IPS DF 6.9 (cell line): ENCODE measurements at regions not wholly inside any gene's neighbourhood (a gene's known extent, or its start where the extent isn't known, plus 50 kb on each side); places are given as distances from the start of the nearest gene placed in this dataset.

Source experiments
- DNase-seq: peaks from one replicate; pipeline ENCODE4 v3.0.0-alpha.2; 2013; ENCODE audit warnings: low read depth, low spot score
- H3K27ac ChIP-seq: one replicate; pipeline ENCODE4 v1.5.1; 2013; ENCODE audit warnings: low read length, control low read depth
- H3K27me3 ChIP-seq: 2 replicates; pipeline ENCODE4 v1.6.1; 2013; ENCODE audit warnings: mild to moderate bottlenecking, low read length; ENCODE audit not compliant: control insufficient read depth, insufficient read depth
- H3K36me3 ChIP-seq: 2 replicates; pipeline ENCODE4 v1.6.1; 2013; ENCODE audit warnings: low read length; ENCODE audit not compliant: control insufficient read depth, insufficient read depth
- H3K4me1 ChIP-seq: 2 replicates; pipeline ENCODE4 v1.6.1; 2013; ENCODE audit warnings: low read length; ENCODE audit not compliant: control insufficient read depth, insufficient read depth
- H3K4me3 ChIP-seq: 2 replicates; pipeline ENCODE4 v1.5.1; 2013; ENCODE audit warnings: mild to moderate bottlenecking, low read length
- H3K9me3 ChIP-seq: 2 replicates; pipeline ENCODE4 v1.6.1; 2013; ENCODE audit warnings: low read length, inconsistent platforms; ENCODE audit not compliant: control insufficient read depth, insufficient read depth
- WGBS: extraction: QIAGEN DNeasy Blood & Tissue Kit; methylation state at CpG from one replicate; pipeline ENCODE4 v1.1.7; 2013; ENCODE audit warnings: mixed read lengths, missing lambda C conversion rate; ENCODE audit not compliant: insufficient read length, insufficient coverage; 5-methylcytosine and 5-hydroxymethylcytosine counted together

DNA sequence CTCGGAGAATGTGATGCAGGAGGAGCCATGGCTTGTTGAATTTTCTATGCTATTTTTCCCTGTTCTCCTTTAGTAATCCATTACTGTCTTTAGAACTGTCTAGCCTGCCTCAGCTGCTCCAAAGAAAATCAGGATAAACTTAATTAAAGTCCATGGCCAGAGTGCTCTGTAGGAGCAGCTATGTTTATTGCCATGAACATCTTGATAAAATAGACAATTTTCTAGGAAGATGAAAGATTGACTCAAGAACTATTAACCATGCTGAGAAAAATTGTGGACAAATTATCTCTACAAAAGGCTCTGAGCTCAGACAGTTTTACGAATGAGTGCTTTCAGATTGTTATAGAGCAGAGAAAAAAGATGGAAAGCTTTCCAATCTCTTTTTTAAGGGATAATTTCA is 193.0 kb downstream of the TTC32 start:
- WGBS, result no CpG with 5 or more reads among the region's 2 CpGs

DNA sequence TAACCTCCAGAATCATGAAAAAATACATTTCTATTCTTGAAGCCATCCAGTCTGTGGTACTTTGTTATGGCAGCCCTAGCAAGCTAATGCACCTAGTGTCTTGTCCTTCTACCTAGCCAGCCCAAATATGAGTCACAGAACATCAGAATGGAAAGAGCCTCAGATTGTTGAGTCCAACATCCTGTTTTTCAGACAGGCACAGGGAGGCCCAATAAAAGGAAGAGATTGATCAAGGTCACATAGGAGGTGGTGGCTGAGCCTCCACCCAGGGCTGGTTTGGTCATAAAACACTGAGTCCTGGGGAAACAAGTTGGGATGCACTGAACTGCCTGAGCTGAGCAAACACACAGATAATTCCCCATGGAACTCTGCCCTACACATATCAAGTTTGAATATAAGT is 195.5 kb downstream of the TTC32 start:
- H3K9me3 ChIP-seq, result no peaks in the 10 kb centered on the region
- no peaks in the 10 kb centered on the region for H3K27me3 ChIP-seq
- no peak overlapping the region for H3K4me3 ChIP-seq
- H3K36me3 ChIP-seq, result no peaks in the 10 kb centered on the region
- no peak overlapping the region for H3K27ac ChIP-seq
- DNase-seq, result no peak
- H3K4me1 ChIP-seq, result no peaks in the 10 kb centered on the region

More for the DNA sequence above, 193.0 kb downstream of the TTC32 start:
- H3K9me3 ChIP-seq, result no peaks in the 10 kb centered on the region
- no peak for DNase-seq
- H3K4me3 ChIP-seq, result no peak overlapping the region
- H3K36me3 ChIP-seq, result no peaks in the 10 kb centered on the region
- H3K27ac ChIP-seq, result no peak overlapping the region
- H3K4me1 ChIP-seq, result no peaks in the 10 kb centered on the region
- no peaks in the 10 kb centered on the region for H3K27me3 ChIP-seq

DNA sequence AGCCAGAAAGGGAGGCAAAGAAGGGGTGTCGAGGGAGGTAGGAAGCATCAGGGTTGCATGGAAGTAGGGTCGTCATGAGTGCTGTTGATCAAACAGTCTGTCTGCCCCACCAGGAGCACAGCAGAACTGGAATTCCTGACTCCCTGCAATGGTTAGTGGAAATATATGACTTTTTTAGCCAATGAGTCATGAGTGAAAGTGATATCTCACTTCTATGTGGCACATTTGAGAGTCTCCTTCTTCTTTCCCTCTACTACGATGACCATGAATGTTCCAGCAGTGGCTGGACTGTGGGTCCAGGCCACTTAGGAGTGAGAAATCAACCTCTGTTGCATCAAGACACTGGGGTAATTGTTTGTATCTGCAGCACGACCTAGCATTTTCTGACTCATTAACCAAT is 199.5 kb downstream of the TTC32 start:
- Histone ChIP-seq H3K4me1 (no peaks in the 10 kb centered on the region), H3K27ac (no peak overlapping the region), H3K36me3 (no peaks in the 10 kb centered on the region), H3K9me3 (no peaks in the 10 kb centered on the region), H3K27me3 (no peaks in the 10 kb centered on the region), H3K4me3 (no peak overlapping the region)
- no peak for DNase-seq
- no CpG with 5 or more reads among the region's 4 CpGs for WGBS

DNA sequence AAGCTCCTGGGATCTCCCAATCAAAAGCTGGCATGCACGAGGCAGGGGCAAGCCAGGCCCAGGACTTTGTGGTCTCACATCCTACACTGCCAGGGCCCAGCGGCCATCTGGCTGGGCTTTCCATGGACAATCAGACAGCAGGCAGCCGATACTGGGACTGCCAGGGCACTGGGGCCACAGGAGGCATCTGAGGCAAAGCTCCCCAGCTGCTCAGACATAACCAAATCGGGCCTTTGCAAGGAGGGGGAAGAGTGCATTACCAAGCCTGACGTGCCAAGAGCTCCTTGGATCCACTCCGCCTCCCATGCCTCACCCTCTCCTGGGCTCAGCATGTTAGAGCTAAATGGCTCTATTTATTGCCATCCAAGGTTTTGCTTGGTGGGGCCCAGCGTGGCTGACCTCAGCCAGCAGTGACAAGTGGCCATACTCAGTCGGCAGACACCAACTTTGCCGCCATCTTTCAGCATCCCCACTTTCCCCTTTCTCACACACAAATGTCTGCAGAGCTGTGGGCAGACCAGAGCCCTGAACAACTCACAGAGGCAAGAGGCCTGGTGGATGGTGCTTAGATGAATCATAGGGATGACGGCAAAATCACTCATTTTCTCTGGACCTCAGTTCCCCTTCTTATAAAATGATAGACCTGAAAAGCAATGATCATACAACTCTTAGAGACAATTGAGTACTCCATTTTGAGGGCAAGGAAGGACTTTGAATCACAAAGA is 200.8 kb downstream of the TTC32 start:
- Histone ChIP-seq H3K4me1 (no peaks in the 10 kb centered on the region), H3K4me3 (no peak overlapping the region), H3K9me3 (no peaks in the 10 kb centered on the region), H3K27me3 (no peaks in the 10 kb centered on the region), H3K27ac (no peak overlapping the region), H3K36me3 (no peaks in the 10 kb centered on the region)
- no CpG with 5 or more reads among the region's 10 CpGs for WGBS
- no peak for DNase-seq

DNA sequence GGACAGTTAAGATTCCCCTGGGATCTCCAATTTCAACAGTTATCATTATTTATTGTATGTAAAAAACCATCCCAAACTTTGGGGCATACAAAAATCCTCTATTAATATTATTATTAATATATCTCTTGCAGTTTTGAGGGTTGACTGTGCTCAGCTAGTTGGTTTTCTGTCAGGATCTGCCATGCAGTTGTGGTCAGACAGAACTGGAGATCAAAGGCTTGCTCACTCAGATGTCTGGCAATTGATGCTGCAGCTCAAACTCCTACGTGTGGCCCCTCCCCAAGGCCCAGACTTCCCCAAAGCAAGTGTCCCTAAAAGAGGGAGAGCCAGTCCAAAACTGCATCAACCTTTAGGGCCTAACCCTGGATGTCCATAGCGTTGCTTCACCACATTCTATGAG is 204.7 kb downstream of the TTC32 start:
- Histone ChIP-seq H3K27ac (no peak overlapping the region), H3K9me3 (no peaks in the 10 kb centered on the region), H3K36me3 (no peaks in the 10 kb centered on the region), H3K27me3 (no peaks in the 10 kb centered on the region), H3K4me3 (no peak overlapping the region), H3K4me1 (no peaks in the 10 kb centered on the region)
- WGBS, result no CpG with 5 or more reads among the region's 2 CpGs
- DNase-seq, result no peak

DNA sequence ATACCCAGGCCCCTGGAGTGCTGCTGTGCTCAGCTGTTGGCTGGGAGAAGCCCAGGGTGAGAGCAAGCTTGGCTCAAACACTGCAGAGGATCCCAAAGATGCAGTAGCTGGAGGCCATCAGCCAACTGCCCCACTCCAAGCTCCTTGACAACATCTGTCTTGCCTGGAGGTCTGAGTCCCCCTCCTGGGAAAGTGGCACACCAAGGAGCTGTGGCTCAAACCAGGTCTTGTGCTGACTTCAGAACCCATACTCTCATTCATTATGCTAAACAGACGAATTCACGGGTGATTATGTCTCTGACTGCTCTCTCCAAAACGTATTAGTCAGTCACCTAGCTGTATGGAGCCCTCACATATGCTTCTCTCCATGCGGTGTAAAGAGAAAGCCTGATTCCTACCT is 206.1 kb downstream of the TTC32 start:
- H3K36me3 ChIP-seq, result no peaks in the 10 kb centered on the region
- DNase-seq, result no peak
- H3K27ac ChIP-seq, result no peak overlapping the region
- WGBS, result no CpG with 5 or more reads among the region's 4 CpGs
- no peak overlapping the region for H3K4me3 ChIP-seq
- no peaks in the 10 kb centered on the region for H3K4me1 ChIP-seq
- H3K9me3 ChIP-seq, result no peaks in the 10 kb centered on the region
- no peaks in the 10 kb centered on the region for H3K27me3 ChIP-seq

DNA sequence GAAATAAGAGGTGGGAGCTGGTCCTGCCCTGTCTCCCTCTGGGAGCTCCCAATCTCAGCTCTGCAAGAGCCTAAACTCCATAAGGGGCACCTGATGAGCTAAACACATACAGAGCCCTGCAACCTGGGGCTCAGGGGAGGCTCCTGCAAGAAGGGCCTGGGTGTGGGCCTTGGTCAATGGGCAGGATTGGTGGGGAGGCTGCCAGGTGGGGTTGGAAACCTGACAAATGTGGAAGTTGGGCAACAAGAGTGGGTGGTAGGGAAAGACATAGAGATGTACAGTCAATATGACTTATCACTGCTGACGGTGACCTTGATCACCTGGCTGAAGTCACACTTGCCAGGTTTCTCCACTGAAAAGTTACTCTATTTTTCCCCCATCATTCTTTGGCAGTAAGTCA is 209.9 kb downstream of the TTC32 start:
- H3K27me3 ChIP-seq, result no peaks in the 10 kb centered on the region
- no peak overlapping the region for H3K4me3 ChIP-seq
- no peaks in the 10 kb centered on the region for H3K36me3 ChIP-seq
- H3K9me3 ChIP-seq, result no peaks in the 10 kb centered on the region
- no peak for DNase-seq
- H3K4me1 ChIP-seq, result no peaks in the 10 kb centered on the region
- H3K27ac ChIP-seq, result no peak overlapping the region
- WGBS, result no CpG with 5 or more reads among the region's 1 CpG

DNA sequence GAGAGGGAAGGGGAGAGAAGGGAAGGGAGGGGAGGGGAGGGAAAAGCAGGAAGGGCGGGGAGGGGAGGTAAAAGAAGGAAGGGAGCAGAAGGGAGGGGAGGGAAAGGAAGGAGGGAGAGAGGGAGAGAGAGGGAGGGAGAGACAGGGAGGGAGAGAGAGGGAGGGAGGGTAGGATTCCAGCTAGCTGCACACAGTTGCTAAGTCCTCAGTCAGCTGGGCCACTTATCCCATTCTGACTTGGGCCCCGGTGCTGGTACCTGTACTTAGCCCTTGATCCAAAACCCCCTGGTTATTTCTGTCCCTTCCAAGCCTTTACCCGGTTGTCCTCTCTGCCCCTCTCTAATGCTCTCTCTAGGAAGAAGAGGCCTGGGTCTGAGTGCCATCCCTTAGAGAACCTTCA is 211.4 kb downstream of the TTC32 start:
- no CpG with 5 or more reads among the region's 3 CpGs for WGBS
- Histone ChIP-seq H3K4me3 (no peak overlapping the region), H3K27ac (no peak overlapping the region), H3K9me3 (no peaks in the 10 kb centered on the region), H3K4me1 (no peaks in the 10 kb centered on the region), H3K36me3 (no peaks in the 10 kb centered on the region), H3K27me3 (no peaks in the 10 kb centered on the region)
- no peak for DNase-seq

DNA sequence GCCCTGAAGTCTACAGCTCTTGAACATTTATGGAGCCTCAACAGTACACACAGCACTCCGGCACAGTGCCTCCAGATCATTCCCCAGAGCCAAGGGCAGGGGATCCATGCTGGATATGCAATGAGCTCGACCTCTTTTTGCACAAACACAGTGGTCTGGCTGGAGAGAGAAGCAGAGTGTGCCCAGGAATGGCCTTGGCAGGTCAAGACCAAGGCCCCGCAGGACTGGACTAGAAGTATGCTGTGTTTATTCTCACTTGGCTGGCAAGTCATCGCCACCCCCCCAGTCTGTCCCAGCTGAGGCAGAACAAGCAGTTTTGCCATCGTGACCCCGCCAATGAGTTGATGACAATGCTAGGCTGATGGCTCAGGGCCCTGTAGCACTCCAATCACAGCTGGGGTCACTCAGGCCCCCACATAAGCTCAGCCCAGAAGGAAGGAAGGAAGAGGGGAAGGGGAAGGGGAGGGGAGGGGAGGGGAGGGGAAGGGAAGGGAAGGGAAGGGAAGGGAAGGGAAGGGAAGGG is 212.1 kb downstream of the TTC32 start:
- H3K27ac ChIP-seq, result no peak overlapping the region
- H3K27me3 ChIP-seq, result no peaks in the 10 kb centered on the region
- no CpG with 5 or more reads among the region's 6 CpGs for WGBS
- H3K4me3 ChIP-seq, result no peak overlapping the region
- H3K9me3 ChIP-seq, result no peaks in the 10 kb centered on the region
- DNase-seq, result no peak
- no peaks in the 10 kb centered on the region for H3K36me3 ChIP-seq
- H3K4me1 ChIP-seq, result no peaks in the 10 kb centered on the region

DNA sequence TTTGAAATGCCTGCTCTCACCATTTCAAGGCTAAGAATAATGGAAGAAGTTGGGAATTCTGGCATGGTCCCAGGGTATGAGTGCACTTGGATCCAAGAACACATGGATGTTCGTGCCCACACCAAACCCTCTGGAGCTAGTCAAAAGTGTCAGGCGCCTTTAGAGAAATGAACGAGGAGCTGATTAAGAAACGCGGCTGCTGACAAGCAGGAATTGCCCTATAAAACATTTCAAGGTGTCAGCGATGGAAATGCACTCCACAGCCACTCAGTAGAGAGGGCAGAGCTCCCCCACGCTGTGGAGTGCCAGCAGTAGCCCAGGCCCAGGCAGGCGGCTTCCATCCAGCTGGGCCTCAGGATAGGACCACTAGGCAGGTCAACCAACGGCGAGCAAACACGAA is 213.7 kb downstream of the TTC32 start:
- Histone ChIP-seq H3K27ac (no peak overlapping the region), H3K9me3 (no peaks in the 10 kb centered on the region), H3K4me3 (no peak overlapping the region), H3K4me1 (no peaks in the 10 kb centered on the region), H3K36me3 (no peaks in the 10 kb centered on the region), H3K27me3 (no peaks in the 10 kb centered on the region)
- DNase-seq, result no peak
- WGBS, result no CpG with 5 or more reads among the region's 11 CpGs

DNA sequence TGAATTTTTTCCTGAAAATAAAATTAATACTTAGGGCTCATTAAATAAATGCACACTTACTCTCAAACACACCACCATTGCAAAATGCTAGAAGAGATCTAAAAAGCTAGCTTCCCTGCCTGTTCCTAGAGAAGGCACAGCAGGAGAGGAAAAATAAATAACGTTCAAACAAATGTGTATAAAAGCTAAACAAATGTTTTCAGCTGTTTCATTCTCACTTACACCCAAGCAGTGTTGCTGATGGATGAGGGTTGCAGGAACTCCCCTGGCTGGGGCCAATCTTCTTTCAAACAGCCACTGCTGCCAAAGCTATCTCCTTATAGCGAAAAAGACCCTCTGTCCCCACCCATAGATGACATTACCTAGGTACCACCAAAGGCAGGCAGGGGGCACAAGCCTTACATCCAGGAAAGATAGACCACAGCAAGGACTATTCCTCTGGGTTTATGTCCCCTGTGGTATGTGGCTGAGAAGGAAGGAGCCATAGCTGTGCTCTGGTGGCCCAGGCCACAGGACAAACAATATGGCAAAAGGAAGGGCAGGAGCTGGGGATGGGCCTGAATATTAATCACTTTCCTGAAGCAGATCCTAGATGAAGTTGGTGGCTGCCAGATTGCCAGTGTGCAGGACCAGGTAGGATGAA is 214.6 kb downstream of the TTC32 start:
- Histone ChIP-seq H3K4me3 (no peak overlapping the region), H3K9me3 (no peaks in the 10 kb centered on the region), H3K27ac (no peak overlapping the region), H3K4me1 (no peaks in the 10 kb centered on the region), H3K27me3 (no peaks in the 10 kb centered on the region), H3K36me3 (no peaks in the 10 kb centered on the region)
- no CpG with 5 or more reads among the region's 2 CpGs for WGBS
- DNase-seq, result no peak
